ENCODE measurements at regions not wholly inside any gene's neighbourhood (a gene's known extent, or its start where the extent isn't known, plus 50 kb on each side); places are given as distances from the start of the nearest gene placed in this dataset.

DNA sequence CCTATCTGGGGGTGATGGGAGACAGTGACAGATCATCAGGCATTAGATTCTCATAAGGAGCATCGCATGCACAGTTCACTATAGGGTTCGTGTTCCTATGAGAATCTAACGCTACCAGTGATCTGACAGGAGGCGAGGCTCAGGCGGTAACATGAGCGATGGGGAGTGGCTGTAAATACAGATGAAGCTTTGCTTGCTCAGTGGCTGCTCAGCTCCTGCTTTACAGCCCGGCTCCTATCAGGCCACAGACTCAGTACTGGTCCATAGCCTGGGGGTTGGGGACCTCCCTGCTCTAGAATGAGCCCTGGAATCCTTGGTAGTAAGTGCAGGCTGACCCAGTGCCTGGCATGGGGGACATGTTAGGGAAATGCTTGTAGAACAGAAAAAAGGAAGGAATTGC is 426.0 kb downstream of the TYW1 start:
- no peak for DNase-seq (ENCODE audit: low read depth in 2 of 2)

DNA sequence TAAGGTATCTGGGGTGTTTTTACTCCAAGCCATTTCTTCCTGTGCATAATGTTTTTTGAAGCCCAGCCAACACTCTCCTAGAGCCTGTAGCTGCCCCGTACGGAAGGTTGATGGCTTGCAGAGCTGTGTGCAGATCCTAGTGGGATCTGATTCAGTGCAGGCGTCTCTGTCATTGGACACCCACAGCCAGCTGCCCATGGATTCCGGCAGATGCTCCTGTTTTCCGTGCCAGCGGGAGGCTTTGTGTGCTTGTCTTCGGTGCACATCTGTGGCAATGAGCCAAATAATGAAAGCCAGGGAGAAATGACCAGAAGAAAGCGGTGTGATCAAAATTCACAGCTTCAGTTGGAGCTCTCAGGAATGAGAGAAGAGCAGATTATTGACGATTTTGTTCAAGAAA is 426.4 kb downstream of the TYW1 start:
- DNase-seq (ENCODE audit: low read depth in 2 of 2) = no peak

DNA sequence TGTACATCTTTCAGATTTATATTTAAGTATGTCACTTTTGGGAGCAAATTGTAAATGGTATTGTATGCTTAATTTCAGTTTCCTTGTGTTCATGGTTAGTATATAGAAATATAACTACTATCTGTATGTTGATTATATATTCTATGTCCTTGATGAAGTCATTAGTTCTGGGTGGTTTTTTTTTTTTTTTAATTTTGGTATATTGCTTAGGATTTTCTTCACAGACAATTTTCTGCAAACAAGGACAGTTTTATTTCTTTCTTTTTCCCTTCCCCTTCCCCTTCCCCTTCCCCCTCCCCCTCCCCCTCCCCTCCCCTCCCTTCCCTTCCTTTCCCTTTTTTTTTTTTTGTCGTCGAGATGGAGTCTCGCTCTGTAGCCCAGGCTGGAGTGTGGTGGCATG is 430.0 kb downstream of the TYW1 start:
- no peak for DNase-seq (ENCODE audit: low read depth in 2 of 2)

DNA sequence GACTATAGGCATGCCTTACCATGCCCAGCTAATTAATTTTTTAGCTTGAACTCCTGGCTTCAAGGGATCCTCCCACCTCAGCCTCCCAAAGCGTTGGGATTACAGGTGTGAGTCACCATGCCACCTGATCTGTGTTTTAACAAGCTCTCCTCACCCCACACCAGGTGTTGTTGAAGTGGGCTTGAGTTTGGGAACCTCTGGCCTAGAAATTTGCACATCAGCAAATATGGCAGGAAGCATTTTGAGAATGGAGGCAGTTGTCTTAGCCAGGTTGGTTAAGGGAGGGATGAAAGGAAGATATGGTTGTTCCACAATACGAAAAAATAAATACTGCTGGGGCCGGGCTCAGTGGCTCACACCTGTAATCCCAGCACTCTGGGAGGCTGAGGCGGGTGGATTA is 433.1 kb downstream of the TYW1 start:
- DNase-seq (ENCODE audit: low read depth in 2 of 2) = no peak

DNA sequence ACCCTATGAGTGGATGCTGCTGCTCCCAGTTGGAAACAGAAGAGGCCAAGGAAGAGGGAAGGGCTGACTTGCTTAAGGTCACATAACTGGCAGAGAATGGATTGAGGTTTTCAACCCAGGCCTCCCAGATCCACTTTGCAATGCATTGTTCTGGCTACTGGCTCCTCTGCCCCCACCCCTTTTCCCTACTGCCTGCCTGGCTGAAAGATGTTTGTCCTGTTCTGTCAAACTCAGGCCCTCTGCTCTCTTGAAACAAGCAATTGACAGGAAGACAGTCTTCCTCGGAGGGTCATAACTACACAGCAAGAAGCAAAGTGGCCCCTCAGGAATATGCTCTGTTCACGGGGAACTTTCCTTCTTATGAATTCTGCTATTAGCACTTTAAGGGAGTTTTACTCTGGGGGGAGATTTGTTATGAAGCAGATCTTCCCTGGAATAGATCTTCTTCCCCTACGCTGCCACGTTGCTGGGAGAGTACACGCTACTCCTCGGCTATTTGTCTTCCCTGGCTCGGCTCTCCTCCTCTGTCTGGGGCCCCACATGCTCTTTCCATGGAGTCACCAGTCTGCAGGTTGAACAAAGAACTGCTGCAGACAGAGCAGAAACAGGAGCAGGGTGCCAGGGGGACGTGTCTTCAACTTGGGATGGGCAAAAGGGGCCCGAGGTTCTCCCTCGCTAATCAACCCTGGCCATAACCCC is 436.1 kb downstream of the TYW1 start:
- DNase-seq (ENCODE audit: low read depth in 2 of 2) = no peak

DNA sequence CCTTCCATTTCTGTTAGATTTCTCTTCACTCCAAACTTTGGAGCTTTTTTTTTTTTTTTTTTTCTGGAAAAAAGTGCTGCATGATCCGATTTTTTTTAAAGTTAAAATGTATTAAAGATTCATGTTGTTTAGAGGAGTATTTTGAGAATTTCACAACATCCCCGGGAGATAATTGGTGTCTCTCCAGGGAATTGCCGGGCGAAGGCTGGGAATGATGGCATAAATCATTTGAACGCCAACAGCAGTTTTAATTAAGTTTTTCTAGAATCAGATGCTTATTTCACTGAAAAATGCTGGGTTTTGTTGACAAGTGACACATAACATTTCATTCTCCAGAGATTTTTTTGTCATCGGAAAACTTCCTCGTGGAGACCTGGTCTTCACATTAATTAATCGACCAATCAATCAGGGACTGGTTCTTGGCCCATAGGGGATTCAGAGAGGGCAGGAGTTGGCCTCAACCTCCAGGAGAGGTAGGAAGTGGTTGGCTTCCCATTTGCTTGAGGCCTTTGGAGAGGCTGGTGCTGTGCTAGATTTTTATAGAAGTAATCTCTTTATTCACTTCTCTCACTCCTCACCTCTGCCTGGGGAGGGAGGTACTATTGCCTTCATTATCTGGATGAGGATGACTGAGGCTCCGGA is 439.4 kb downstream of the TYW1 start:
- DNase-seq (ENCODE audit: low read depth in 2 of 2) = no peak

DNA sequence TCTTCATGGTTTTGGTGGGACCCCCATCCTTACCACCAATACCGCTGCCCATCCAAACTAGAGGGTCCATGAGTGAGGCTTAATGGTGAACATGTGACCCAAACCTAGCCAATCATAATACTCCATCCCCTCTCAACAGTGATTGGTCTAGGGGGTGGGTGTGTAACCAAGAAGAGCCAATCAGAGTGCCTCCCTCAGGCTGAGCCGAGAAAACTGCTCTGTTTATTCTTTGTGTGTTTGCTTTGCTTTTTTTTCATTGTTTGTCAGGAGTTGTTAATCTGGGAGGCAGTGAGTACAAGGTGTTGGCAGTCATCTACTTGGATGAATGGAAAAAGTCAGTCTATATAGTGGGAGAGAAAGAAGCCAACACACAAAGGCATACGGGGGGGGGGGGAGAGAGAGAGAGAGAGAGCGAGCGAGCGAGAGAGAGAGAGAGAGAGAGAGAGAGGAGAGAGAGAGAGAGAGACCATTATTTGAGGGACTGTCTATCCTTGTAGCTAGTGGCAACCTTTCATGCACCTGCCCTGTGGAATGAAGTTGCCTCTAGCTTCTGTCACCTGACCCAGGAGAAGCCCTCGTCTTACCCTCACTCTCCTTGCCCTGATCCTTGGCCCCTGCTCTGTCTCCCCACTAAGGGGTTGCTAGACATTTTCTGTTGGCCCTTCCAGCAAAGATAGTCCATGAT is 441.7 kb downstream of the TYW1 start:
- DNase-seq (ENCODE audit: low read depth in 2 of 2) = no peak

DNA sequence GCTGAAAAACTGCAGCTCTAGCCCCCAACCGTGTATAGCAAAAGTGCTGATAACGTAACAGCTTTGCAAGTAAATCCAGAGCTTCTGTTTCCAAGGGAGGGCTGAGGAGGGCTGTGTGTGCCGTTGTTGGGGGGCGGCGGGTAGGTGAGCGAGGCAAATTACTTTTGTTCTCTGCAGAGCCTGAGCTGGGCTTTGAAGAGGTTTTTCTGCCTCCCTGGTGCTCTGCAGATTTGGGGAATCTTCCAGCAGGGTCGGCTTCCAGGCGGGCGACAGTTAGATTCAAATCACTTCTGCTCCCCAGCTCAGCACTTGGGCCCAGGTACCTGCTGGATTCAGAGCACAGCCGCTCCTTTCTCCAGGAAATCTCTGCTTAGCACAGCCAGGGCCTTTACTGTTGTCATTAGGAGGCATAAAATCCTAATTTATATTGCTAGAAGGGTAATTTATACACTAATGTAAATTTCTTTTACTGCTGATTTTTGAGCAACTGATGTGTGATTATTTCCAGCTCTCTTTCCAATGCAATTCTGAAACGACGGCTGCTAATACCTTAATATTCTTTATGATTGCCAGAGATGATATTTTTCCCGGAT is 442.4 kb downstream of the TYW1 start:
- no peak for DNase-seq (ENCODE audit: low read depth in 2 of 2)

DNA sequence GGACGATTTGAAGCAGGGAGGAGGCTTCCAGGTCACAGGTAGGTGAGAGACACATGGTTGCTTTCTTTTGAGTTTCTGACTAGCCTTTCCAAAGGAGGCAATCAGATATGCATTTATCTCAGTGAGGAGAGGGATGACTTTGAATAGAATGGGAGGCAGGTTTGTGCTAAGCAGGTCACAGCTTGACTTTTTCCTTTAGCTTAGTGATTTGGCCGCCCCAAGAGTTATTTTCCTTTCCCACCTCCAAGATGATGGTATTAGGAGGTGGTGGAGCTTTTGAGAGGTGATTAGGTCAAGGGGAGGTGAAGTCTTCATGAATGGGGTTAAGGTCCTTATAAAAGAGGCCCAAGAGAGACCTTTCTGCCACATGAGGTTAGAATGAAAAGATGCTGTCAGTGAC is 443.7 kb downstream of the TYW1 start:
- no peak for DNase-seq (ENCODE audit: low read depth in 2 of 2)

DNA sequence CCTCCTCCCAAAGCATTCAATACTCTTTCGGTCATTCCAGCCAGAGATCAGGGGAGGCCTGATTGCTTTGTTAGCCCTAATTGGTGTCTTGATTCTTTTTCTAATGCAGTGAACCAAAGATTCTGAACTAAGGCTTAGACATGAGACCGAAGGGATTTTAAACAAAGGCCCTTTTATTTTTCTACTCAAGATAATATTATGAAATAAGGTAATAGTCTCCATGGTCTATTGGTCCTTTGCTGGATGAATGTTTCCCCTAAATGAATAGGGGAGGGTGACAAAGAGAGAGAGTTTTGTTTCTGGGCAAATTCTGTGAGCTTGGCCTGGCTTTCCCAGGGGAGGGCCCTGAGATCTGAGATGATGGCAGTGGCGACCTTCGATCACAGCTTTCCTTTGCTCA is 449.1 kb downstream of the TYW1 start:
- no peak for DNase-seq (ENCODE audit: low read depth in 2 of 2)

DNA sequence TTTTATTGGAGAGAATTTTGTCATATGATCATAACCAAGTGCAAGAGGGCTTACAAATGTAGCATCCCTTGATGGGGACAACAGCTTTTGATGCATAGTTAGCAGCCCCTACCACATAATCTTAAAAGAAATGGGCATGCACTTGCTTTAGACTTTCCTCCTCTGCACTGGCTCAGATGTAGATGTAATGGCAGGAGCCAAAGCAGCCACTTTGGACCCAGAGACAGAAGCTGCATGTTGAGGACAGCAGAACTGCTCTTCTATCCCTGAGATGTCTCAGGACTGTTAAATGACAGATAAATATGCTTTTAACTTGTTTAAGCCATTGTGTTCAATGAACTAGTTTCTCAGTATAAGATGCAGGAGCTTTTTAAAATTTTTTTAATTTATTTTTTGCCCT is 450.7 kb downstream of the TYW1 start:
- DNase-seq (ENCODE audit: low read depth in 2 of 2) = no peak

DNA sequence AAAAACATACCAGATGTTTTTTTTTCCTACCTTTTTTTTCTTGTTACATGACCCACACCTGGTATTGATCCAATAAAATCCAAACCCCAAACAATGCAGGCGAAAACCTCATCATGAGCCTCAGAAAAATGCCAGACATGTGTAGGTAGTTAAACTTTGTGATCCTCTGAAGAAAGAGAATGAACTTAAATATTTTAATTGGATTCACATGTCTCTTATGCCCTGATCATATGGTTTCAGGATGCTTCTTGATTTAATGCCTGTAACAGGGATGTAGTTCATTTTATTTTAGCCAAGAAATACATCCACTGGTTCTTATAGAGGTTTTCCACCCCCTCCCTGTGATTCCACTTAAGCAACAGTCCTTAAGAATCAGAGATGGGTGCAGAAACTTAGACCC is 451.6 kb downstream of the TYW1 start:
- DNase-seq (ENCODE audit: low read depth in 2 of 2) = peak; percentile 67 to 71

DNA sequence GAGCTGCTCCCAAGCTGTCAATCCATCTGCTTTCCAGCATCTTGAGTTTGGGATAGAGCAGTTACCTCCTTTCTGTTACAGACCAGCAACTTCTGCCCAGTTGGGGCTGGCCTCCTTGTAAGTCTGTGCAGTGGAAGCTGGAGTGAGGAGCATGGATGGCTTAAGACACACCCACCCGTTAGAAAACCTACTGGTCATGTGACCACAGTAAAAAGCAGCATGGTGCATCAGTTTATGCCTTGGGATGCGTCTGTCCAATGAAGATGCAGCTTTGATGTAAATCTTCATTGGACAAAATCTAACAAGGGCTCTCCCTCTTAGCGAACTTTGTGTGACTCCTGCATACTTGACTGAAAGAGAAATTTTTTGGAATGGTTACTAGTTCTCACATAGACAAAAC is 453.5 kb downstream of the TYW1 start:
- no peak for DNase-seq (ENCODE audit: low read depth in 2 of 2)

DNA sequence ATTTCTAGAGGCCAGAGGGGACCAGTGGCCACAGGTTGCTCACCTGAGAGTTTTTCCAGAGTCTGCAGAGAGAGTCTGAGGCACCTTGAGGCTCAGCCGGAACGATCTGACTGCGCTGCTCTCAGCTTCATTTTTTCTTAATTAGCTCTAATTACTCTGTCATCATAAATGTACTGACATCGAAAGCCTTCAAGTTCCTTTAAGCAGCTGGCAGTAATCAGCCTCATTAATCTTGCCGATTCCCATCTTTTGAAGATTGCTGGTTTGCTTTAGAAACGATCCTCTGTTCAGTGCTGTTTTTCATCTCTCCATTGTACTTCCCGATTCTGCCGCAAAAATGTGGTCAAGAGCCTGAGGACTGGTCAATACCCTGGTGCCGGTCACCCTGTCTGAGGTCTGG is 454.7 kb downstream of the TYW1 start:
- DNase-seq (ENCODE audit: low read depth in 2 of 2) = no peak

DNA sequence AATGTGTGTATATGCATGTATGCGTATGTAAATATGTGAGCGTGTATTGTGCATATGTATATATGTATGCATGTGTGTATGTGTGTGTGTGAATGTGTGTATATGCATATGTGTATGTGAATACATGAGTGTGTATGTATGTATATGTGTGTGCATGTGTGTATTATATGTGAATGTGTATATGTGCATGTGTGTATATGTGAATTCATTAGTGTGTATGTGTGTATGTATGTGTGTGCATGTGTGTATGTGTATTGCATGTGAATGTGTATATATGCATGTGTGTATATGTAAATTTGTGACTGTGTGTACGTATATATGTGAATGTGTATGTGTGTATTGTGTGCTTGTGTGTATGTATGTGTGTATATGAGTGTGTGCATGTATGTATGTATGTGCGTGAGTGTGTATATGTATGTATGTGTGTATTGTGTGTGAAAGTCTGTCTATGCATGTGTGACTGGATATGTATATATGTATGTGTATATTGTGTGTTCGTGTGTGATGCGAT is 455.9 kb downstream of the TYW1 start:
- no peak for DNase-seq (ENCODE audit: low read depth in 2 of 2)

DNA sequence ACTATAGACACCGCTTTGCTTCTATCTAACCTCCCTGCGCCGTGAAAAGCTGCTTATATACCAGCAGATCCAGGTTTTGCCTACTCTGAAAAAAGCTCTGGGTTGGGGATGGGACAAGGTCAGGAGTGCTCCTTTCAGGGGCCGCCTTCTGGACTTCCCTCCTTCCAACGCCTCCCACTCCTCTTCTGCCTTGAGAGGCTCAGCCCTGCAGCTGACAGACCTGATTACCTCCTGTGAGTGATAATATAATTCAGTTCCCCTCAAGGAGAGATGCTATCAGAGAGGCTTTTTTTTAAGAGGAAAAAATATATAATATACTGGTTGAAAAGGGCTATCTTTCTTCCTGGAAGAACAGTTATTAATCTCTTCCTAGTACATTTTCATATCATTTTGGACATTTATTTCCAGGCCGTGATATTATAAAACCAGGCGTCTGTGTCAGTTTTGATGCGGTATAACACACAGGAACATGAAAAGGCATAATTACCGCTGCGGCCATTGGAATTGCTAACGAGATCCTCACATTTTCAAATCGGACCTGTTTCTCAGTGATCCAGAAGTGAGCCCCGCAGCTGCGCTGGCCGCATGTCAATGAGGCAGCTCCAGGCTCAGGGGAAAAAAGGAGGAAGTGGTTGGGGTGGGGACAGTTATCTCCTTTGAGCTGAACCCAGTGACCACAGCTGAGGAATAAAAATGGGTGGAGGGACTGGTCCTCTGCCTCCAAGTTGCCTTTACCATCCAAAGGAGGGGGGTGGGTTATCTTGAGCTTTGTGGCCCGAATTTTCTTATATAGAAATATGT is 457.1 kb downstream of the TYW1 start:
- DNase-seq (ENCODE audit: low read depth in 2 of 2) = no peak

DNA sequence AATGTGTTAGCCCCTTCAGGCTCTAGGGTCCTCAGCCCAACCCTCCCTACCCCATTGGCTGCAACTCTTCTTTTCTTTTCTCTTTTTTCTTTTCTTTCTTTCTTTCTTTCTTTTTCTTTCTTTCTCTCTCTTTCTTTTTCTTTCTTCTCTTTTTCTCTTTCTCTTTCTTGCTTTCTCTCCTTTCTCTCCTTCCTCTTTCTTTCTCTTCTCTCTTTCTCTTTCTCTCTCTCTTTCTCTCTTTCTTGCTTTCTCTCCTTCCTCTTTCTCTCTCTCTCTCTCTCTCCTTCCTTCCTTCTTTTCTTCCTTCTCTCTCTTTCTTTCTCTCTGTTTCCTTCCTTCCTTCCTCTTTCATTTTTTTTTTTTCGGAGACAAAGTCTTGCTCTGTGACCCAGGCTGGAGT is 458.9 kb downstream of the TYW1 start:
- DNase-seq (ENCODE audit: low read depth in 2 of 2) = no peak

DNA sequence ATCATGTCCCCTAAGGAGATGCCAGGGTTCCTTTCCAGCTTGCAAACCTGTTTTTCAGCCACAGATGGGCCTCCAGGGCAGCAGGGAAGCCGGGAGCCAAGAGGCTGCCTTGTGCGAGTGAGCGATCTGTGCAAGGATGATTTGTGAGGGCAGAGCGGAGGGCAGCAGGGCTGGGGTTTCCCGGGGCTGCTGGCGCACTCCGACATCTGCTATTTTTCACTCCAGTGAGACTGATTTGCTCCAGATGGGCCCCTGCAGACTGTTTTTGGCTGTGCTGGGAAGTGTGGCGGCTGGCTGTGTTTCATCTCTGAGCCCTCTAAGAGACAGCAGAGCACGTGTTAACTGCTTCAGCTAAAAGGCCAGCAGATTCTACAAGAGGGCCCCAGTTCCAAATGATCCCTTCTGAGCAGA is 466.2 kb downstream of the TYW1 start:
- DNase-seq (ENCODE audit: low read depth in 2 of 2) = peak; percentile 41 to 43

DNA sequence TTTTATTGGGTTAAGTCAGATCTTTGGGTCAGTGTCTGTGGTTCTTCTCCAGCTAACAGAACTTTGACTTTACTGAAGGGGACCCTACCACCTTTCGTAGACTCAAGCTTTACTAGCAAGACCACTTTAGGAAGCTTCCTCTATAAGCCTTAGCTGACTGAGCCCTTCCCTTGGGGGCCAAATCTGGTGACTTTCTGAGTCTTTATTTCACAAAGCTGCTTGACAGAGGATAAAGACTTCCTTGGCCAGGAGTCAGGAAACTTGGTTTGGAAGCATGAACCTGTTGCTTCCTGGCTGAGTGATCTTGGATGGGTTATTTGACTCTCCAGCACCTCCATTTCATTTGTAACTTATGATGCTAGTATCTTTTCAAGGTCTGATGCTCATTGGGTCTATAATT is 466.7 kb downstream of the TYW1 start:
- DNase-seq (ENCODE audit: low read depth in 2 of 2) = no peak

DNA sequence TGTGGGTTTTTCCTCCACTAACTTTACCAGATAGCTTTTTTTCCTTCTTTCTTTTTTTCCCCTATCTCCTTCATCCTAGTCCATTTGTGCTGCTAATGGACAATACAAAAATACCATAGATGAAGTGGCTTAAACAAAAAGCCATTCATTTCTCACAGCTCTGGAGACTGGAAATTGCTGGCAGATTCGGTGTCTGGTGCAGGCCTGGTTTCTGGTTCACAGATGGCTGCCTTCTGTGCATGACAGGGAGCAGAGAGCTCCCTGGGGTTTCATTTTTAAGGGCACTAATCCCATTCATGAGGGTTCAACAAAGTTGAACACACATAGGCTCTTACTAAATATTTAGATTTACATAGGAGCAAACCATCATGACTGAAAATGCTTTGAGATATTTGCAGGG is 467.4 kb downstream of the TYW1 start:
- DNase-seq (ENCODE audit: low read depth in 2 of 2) = no peak

DNA sequence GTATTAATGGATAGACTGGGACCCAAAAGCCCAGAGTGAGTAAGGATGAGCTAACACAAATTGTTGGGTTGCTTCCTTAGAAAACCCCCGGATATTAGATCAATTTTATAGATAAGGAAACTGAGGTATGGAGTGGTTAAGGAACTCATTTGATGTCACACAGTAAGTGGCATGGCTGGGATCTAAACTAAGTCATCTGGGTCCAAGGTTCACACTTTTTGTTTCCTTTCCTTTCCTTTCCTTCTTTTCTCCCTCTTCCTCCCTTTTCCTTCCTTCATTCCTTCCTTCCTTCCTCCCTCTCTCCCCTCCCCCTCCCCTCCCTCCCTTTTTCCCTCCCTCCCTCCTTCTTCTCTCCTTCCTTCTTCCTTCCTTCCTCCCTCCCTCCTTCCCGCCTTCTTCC is 469.5 kb downstream of the TYW1 start:
- DNase-seq (ENCODE audit: low read depth in 2 of 2) = no peak

DNA sequence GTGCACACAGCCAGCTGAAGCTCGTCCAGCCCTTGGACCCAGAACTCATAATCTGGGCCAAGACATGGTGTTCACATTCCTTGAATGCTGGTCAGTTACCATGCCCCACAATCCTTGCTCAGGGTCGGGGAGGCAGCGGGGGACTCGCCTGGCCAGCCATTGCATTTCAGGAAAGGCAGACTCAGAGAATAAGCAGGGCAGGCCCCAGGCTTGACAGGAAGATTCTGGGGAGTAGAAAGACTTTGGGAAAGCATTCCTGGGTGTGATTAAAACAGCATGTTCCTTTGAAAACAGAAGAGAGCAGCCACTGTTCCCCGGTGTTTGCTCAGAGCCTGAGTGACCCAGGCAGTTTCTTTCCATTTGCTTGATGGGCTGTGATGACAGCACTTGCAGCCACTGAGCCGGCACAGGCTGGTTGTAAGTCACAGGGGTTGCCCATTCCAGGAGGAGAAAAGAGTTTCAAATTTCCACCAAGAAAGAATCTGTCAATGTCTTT is 473.7 kb downstream of the TYW1 start:
- DNase-seq (ENCODE audit: low read depth in 2 of 2) = peak in 1 of 2 experiments; percentile 5

Measured in fibroblast of skin of left quadriceps (primary cell).